ENCODE measurements at regions not wholly inside any gene's neighbourhood (a gene's known extent, or its start where the extent isn't known, plus 50 kb on each side); places are given as distances from the start of the nearest gene placed in this dataset.

DNA sequence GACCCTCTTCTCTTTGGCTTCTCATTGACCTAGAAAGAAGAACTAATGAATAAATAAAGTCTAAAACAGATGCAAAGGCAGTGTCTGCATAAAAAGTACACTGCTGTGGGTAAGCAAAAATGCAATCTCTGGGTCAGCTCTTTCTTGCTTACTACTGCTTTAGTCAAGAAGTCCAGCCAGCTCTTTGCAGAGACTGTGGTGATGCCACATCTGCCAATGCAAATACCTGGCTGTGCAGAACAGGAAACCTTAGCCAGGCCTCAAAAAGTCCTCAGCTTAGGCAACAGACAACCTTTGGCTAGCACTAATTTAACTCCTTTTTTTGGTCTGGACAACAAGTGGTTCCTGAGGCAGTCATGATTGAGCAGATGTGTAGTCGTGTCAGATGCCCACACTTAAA lies 73.6 kb upstream of the RND3 start:
- TF ChIP-seq POLR2A (IDR thresholded peaks at IDR 0.05; ENCODE audit: low read depth) = no peak
- TF ChIP-seq, protein P1, sequence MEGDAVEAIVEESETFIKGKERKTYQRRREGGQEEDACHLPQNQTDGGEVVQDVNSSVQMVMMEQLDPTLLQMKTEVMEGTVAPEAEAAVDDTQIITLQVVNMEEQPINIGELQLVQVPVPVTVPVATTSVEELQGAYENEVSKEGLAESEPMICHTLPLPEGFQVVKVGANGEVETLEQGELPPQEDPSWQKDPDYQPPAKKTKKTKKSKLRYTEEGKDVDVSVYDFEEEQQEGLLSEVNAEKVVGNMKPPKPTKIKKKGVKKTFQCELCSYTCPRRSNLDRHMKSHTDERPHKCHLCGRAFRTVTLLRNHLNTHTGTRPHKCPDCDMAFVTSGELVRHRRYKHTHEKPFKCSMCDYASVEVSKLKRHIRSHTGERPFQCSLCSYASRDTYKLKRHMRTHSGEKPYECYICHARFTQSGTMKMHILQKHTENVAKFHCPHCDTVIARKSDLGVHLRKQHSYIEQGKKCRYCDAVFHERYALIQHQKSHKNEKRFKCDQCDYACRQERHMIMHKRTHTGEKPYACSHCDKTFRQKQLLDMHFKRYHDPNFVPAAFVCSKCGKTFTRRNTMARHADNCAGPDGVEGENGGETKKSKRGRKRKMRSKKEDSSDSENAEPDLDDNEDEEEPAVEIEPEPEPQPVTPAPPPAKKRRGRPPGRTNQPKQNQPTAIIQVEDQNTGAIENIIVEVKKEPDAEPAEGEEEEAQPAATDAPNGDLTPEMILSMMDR (IDR thresholded peaks at IDR 0.05) = no peak
- no peak for TF ChIP-seq EP300 (IDR thresholded peaks at IDR 0.05)
- TF ChIP-seq POLR2AphosphoS5 (IDR thresholded peaks at IDR 0.05) = no peak

Measured in esophagus muscularis mucosa (tissue), 4 donors.